22Rv1 (cell line): ENCODE measurements at regions not wholly inside any gene's neighbourhood (a gene's known extent, or its start where the extent isn't known, plus 50 kb on each side); places are given as distances from the start of the nearest gene placed in this dataset.

Experiments used
- ZFX ChIP-seq: fragments of 450-650 bp; IDR thresholded peaks from 2 replicates; pipeline ENCODE4 v1.6.1; 2017; ENCODE audit warnings: antibody characterized with exemption, borderline replicate concordance
- TF ChIP-seq, protein P1 (sequence below): fragments of 450-650 bp; IDR thresholded peaks from 2 replicates; pipeline ENCODE4 v1.5.1; 2017; ENCODE audit warnings: mild to moderate bottlenecking

DNA sequence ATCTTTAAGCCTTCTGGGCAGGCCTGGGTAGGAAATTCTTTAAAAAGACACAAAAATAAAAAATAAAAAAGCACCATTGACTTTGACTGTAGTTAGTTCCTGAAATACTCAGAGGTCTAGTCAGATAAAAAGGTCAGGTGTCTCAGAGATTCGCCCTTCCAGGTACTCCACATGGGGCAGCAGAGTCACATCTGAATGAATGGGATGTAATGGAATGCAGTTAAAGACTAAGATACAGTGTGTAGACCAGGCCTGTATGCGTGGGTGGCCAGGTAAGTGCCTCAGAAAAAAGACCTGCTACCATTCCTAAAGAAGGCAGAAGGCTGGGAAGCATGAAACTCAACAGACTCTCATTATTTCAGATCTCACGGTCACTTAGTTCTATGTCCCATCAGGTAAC is 68.6 kb upstream of the SEM1 start:
- TF ChIP-seq, protein P1, sequence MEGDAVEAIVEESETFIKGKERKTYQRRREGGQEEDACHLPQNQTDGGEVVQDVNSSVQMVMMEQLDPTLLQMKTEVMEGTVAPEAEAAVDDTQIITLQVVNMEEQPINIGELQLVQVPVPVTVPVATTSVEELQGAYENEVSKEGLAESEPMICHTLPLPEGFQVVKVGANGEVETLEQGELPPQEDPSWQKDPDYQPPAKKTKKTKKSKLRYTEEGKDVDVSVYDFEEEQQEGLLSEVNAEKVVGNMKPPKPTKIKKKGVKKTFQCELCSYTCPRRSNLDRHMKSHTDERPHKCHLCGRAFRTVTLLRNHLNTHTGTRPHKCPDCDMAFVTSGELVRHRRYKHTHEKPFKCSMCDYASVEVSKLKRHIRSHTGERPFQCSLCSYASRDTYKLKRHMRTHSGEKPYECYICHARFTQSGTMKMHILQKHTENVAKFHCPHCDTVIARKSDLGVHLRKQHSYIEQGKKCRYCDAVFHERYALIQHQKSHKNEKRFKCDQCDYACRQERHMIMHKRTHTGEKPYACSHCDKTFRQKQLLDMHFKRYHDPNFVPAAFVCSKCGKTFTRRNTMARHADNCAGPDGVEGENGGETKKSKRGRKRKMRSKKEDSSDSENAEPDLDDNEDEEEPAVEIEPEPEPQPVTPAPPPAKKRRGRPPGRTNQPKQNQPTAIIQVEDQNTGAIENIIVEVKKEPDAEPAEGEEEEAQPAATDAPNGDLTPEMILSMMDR, result peak; percentile 68
- no peak for TF ChIP-seq ZFX
